Lower lobe of right lung (tissue), 2 donors: ENCODE measurements at regions not wholly inside any gene's neighbourhood (a gene's known extent, or its start where the extent isn't known, plus 50 kb on each side); places are given as distances from the start of the nearest gene placed in this dataset.

Experiments used
- ATAC-seq, 2 donors: fragments of 200-7000 bp; cut with Tn5 transposase; one replicate each; pipeline ENCODE4 v1.9.1; 2020 to 2022; ENCODE audit warnings: mild to moderate bottlenecking in 2 of 2, moderate library complexity in 2 of 2
- DNase-seq: peaks from one replicate; pipeline ENCODE4 v3.0.0-alpha.2; 2020
- H3K27ac ChIP-seq: fragments of 200-600 bp; one replicate; pipeline ENCODE4 v1.8.0; 2022
- H3K27me3 ChIP-seq: fragments of 200-600 bp; one replicate; pipeline ENCODE4 v1.8.0; 2022; ENCODE audit warnings: low read depth
- H3K36me3 ChIP-seq: fragments of 200-600 bp; one replicate; pipeline ENCODE4 v1.8.0; 2022; ENCODE audit warnings: mild to moderate bottlenecking
- H3K4me1 ChIP-seq: fragments of 200-600 bp; one replicate; pipeline ENCODE4 v1.8.0; 2022
- H3K4me3 ChIP-seq: fragments of 200-600 bp; one replicate; pipeline ENCODE4 v1.8.0; 2022; ENCODE audit warnings: mild to moderate bottlenecking
- H3K9me3 ChIP-seq: fragments of 200-600 bp; one replicate; pipeline ENCODE4 v1.8.0; 2022
- intact Hi-C: fragments of 100-400 bp; cut with DNase I; formaldehyde crosslinking; loops from one replicate; pipeline ENCODE4 v1.11.0; 2022
- TF ChIP-seq, protein P1 (sequence below): fragments of 200-600 bp; IDR thresholded peaks from one replicate; pipeline ENCODE4 v1.8.0; 2022; ENCODE audit warnings: antibody characterized with exemption, mild to moderate bottlenecking
- donor health status: DM: no; HTN: yes; CAD: no; lungs with severe emphysema.

DNA sequence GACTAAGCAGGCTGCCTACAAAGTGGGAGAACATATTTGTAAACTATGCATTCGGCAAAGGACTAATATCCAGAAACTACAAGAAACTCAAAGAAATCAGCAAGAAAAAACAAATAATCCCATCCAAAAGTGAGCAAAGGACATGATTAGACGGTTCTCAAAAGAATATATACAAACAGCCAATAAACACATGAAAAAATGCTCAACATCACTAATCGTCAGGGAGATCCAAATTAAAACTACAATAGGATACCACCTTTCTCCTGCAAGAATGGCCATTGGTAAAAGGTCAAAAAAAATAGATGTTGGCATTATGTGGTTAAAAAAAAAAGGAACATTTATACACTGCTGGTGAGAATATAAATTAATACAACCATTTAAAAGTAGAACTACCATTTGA, 259.6 kb upstream of the SLITRK3 start:
- DNase-seq: no peak
- intact Hi-C loops: no loop called here
- Histone ChIP-seq H3K27me3 (no peaks in the 10 kb centered on the region), H3K36me3 (no peaks in the 10 kb centered on the region), H3K4me3 (no peak overlapping the region), H3K9me3 (peaks cover 4% of the 10 kb centered on the region), H3K27ac (no peak overlapping the region), H3K4me1 (no peaks in the 10 kb centered on the region)
- TF ChIP-seq, protein P1, sequence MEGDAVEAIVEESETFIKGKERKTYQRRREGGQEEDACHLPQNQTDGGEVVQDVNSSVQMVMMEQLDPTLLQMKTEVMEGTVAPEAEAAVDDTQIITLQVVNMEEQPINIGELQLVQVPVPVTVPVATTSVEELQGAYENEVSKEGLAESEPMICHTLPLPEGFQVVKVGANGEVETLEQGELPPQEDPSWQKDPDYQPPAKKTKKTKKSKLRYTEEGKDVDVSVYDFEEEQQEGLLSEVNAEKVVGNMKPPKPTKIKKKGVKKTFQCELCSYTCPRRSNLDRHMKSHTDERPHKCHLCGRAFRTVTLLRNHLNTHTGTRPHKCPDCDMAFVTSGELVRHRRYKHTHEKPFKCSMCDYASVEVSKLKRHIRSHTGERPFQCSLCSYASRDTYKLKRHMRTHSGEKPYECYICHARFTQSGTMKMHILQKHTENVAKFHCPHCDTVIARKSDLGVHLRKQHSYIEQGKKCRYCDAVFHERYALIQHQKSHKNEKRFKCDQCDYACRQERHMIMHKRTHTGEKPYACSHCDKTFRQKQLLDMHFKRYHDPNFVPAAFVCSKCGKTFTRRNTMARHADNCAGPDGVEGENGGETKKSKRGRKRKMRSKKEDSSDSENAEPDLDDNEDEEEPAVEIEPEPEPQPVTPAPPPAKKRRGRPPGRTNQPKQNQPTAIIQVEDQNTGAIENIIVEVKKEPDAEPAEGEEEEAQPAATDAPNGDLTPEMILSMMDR: no peak
- no peak for ATAC-seq

DNA sequence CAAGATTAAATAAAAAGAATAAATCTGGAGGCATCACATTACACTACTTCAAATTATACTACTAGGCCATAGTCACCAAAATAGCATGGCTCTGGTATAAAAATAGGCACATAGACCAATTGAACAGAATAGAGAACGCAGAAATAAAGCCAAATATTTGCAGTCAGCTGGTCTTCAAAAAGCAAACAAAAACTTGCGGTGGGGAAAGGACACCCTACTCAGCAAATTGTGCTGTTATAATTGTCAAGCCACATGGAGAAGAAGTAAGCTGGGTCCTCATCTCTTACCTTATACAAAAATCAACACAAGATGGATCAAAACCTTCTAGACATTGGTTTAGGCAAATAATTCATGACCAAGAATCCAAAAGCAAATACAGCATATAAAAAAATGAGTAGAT, 259.2 kb upstream of the SLITRK3 start:
- Histone ChIP-seq H3K4me3 (no peak overlapping the region), H3K4me1 (no peaks in the 10 kb centered on the region), H3K27ac (no peak overlapping the region), H3K9me3 (peaks cover 4% of the 10 kb centered on the region), H3K36me3 (no peaks in the 10 kb centered on the region), H3K27me3 (no peaks in the 10 kb centered on the region)
- DNase-seq (no peak), ATAC-seq (no peak)
- intact Hi-C loops: no loop called here
- TF ChIP-seq, protein P1: no peak

DNA sequence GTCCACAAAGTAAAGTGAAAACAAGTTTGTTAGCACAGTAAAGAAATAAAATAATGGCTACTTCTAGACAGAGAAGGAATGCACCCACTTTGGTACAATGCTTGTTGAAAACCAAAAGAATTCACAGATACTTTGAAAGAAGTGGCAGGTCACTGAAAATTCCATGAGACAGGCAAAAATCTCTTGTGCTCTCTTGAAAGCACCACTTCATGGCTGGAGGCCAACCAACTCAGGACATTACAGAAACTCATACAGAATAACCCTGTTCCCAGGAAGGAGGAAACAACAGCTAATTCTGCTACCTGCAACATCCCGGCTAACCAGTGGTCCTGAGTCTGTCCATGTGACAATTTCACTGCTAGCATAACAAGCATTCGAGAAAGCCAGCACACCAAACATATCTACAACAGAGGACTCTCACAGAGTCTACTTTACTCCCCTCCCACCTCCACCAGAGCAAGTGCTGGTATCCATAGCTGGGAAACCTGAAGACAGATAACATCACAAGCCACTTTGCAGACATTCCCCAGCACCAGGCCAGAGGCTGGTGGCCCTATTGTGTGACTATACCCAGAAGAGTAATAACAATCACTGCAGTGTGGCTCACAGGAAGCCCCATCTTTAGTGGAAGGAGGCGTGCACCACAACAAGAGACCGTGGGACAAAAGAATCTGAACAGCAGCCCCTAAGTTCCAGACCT, 255.3 kb upstream of the SLITRK3 start:
- intact Hi-C loops: no loop called here
- TF ChIP-seq, protein P1: no peak
- H3K4me3 ChIP-seq: no peak overlapping the region
- H3K36me3 ChIP-seq: no peaks in the 10 kb centered on the region
- DNase-seq (no peak), ATAC-seq (no peak)
- H3K27me3 ChIP-seq: no peaks in the 10 kb centered on the region
- peaks cover 4% of the 10 kb centered on the region for H3K9me3 ChIP-seq
- H3K4me1 ChIP-seq: no peaks in the 10 kb centered on the region
- no peak overlapping the region for H3K27ac ChIP-seq

DNA sequence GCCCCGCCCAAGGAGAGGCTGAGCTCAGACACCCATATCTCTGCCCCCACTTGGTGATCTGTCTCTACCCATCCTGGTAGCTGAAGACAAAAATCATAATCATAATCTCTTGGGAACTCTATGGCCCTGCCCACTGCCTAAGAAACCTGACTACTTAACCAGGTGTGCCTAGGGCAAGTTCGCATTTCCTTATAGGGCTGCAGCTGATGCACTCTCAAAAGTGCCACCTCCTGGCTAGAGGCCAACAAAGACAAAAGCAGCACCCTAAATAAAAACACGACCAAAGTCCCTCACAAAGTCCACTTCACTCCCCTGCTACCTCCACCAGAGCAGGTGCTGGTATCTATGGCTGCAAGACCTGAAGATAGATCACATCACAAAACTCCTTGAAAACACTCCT, 250.4 kb upstream of the SLITRK3 start:
- Histone ChIP-seq H3K4me3 (no peak overlapping the region), H3K4me1 (no peaks in the 10 kb centered on the region)

DNA sequence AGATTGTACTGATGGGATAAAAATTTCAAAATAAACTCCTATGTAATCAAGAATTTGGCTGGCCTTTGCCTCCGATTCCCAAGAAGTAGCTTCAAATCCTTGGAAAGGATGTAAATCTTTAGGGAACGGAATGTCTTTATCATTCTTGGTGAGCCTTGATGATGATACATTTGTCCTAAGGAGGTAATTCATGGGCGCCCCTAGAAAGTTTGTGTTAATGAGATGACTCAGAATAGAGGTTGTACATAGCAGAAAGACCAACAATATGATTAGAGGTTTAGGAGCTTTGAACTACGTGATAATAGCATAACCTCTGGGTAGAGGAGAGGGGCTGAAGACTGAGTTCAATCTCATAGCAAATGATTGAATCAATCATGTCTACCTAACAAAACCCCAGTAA, 248.6 kb upstream of the SLITRK3 start:
- no peaks in the 10 kb centered on the region for H3K36me3 ChIP-seq
- ATAC-seq: no peak
- intact Hi-C loops: no loop called here
- no peaks in the 10 kb centered on the region for H3K9me3 ChIP-seq
- no peaks in the 10 kb centered on the region for H3K27me3 ChIP-seq
- H3K4me1 ChIP-seq: no peaks in the 10 kb centered on the region
- no peak overlapping the region for H3K4me3 ChIP-seq
- no peak for DNase-seq
- H3K27ac ChIP-seq: no peak overlapping the region
- TF ChIP-seq, protein P1: no peak

More for the DNA sequence above, 250.4 kb upstream of the SLITRK3 start:
- intact Hi-C loops: no loop called here
- Histone ChIP-seq H3K27ac (no peak overlapping the region), H3K27me3 (no peaks in the 10 kb centered on the region), H3K9me3 (no peaks in the 10 kb centered on the region), H3K36me3 (no peaks in the 10 kb centered on the region)
- TF ChIP-seq, protein P1: no peak
- DNase-seq (no peak), ATAC-seq (no peak)
